NT2/D1 (cell line): ENCODE measurements at regions not wholly inside any gene's neighbourhood (a gene's known extent, or its start where the extent isn't known, plus 50 kb on each side); places are given as distances from the start of the nearest gene placed in this dataset.
"Not testable (repeated sequence)": the region's sequence is repeated elsewhere in the genome, so short reads cannot be mapped to it uniquely, and the experiment has no call there.

ENCODE experiments used
- DNase-seq: peaks from one replicate; pipeline ENCODE4 v3.0.0-alpha.2; 2011; ENCODE audit warnings: low read depth, low spot score
- H3K27me3 ChIP-seq: 2 replicates; pipeline ENCODE4 v1.6.0; 2011; ENCODE audit warnings: mild to moderate bottlenecking; ENCODE audit not compliant: insufficient read length, insufficient read depth
- H3K36me3 ChIP-seq: 2 replicates; pipeline ENCODE4 v1.6.1; 2011; ENCODE audit warnings: mild to moderate bottlenecking, low read length, mixed read lengths; ENCODE audit not compliant: insufficient read depth, insufficient read length
- H3K4me1 ChIP-seq: 2 replicates; pipeline ENCODE4 v1.5.1; 2011; ENCODE audit not compliant: insufficient read depth, insufficient read length
- H3K4me3 ChIP-seq: 2 replicates; pipeline ENCODE4 v1.5.1; 2011; ENCODE audit warnings: low read depth; ENCODE audit not compliant: insufficient read length
- H3K9ac ChIP-seq: 2 replicates; pipeline ENCODE4 v1.6.0; 2011; ENCODE audit warnings: low read depth; ENCODE audit not compliant: insufficient read length
- H3K9me3 ChIP-seq: 2 replicates; pipeline ENCODE4 v1.5.1; 2011; ENCODE audit warnings: mild to moderate bottlenecking, low read length; ENCODE audit not compliant: insufficient read depth
- SUZ12 ChIP-seq: IDR thresholded peaks from 2 replicates; pipeline ENCODE4 v1.6.1; 2011; ENCODE audit not compliant: insufficient read length, insufficient read depth; ENCODE audit errors: extremely low read depth
- YY1 ChIP-seq: IDR thresholded peaks from 2 replicates; pipeline ENCODE4 v1.6.1; 2011; ENCODE audit not compliant: insufficient read length, insufficient read depth
- ZNF274 ChIP-seq: IDR thresholded peaks from 2 replicates; pipeline ENCODE4 v1.6.1; 2011; ENCODE audit warnings: mild to moderate bottlenecking, low read depth, low read length

DNA sequence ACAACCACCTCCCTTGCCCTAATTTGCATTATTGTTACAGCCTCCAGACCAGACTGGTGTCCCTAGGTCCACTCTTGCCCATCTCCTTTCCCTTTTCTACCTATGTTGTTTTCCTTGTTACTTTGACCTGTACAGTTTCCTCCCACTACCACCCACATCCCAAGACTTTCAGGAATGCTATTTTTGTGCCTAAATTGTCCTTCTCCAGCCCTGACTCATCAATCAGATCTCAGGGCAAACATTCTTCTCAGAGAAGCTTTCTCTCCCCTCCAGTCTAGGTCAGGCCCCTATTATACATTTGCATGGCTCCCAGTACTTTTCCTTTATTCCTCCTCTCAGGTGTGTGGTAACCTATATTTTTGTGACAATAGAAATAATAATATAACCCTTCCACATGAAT lies 241.5 kb downstream of the IGSF11 start:
- Histone ChIP-seq H3K36me3 (no peaks in the 10 kb centered on the region), H3K4me3 (no peak overlapping the region), H3K27me3 (no peaks in the 10 kb centered on the region), H3K9ac (no peak overlapping the region), H3K4me1 (no peaks in the 10 kb centered on the region), H3K9me3 (no peaks in the 10 kb centered on the region)
- no peak for DNase-seq
- no peak for TF ChIP-seq SUZ12
- TF ChIP-seq ZNF274, result no peak
- TF ChIP-seq YY1, result no peak

DNA sequence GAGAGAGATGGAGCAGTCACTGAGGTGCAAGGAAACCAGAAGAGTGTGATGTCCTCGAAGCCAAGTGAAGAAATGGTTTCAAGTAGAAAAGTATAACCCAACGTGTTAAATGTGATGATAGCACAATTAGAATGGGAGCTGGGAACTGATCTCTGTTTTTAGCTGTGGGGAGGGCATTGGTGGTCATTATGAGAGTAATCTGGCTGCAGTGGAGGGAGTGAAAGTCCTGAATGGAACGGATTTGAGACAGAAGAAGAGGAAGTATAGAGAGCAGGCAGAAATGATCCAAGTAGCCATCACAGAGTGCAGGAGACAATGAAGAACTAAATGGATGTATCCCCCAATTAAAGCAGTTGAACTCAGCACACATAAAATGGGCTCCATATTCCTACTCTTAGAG lies 235.3 kb downstream of the IGSF11 start:
- H3K9me3 ChIP-seq, result no peaks in the 10 kb centered on the region
- TF ChIP-seq SUZ12, result no peak
- no peak for TF ChIP-seq ZNF274
- TF ChIP-seq YY1, result no peak
- no peak overlapping the region for H3K9ac ChIP-seq
- H3K4me1 ChIP-seq, result no peaks in the 10 kb centered on the region
- no peaks in the 10 kb centered on the region for H3K27me3 ChIP-seq
- H3K4me3 ChIP-seq, result no peak overlapping the region
- H3K36me3 ChIP-seq, result no peaks in the 10 kb centered on the region
- DNase-seq, result no peak

DNA sequence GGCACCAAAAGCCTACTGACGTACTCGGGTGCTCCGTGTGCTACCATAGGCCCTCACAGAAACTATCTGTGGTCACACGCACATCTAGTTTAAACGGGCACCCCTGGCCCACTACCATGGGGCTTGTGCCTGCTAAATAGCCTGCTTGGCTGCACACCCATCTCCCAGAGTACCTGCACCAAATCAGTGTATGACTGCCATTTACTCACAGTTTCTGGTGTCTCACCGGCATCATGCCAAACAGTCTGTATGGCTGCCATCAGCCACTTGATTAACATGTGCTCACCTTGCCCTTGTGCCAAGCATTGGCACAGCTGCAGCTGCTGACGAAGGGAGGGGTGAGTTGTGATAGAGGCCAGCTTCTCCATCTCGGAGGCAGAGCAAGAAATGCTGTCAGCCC lies 232.7 kb downstream of the IGSF11 start:
- no peaks in the 10 kb centered on the region for H3K4me1 ChIP-seq
- H3K4me3 ChIP-seq, result no peak overlapping the region
- no peaks in the 10 kb centered on the region for H3K9me3 ChIP-seq
- TF ChIP-seq ZNF274 (no peak), SUZ12 (no peak), YY1 (no peak)
- no peak overlapping the region for H3K9ac ChIP-seq
- no peak for DNase-seq
- no peaks in the 10 kb centered on the region for H3K27me3 ChIP-seq
- no peaks in the 10 kb centered on the region for H3K36me3 ChIP-seq

DNA sequence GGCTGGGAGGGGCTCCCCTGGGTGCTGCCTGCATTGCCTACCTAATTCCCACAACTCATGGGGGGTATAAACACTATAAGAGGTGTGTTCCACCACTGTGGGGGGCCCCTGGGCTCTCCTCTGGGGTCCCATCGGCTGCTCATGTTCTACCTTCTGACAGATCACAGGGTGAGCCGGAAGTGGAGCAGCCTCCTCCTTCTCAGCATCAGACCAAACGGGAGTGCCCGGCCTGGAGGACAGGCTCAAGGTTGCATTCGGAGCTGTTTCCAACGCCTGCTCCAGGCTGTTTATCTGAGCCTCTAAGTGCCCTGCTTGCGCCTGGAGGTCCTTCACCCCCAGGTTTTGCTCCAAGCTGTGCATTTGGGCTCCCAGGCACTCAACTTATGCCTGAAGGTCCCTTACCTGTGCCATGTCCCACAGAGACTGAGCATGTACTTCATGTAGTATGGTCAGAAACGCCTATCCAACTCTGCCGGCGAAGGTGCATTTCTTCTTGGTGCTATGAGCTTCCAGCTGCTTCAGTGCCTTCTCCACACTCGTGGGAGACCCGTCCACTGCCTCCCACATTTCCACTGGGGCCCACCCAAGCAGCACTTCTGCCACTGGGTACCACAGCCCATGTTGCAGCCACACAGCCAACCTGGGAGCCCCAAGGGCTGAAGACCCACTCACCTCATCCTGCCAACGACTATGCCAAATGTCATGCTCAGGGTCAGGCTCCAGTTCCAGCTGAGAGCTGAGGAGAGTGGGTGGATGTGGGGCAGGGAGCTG lies 232.1 kb downstream of the IGSF11 start:
- H3K36me3 ChIP-seq, result no peaks in the 10 kb centered on the region
- no peaks in the 10 kb centered on the region for H3K4me1 ChIP-seq
- no peak overlapping the region for H3K4me3 ChIP-seq
- H3K9me3 ChIP-seq, result no peaks in the 10 kb centered on the region
- no peaks in the 10 kb centered on the region for H3K27me3 ChIP-seq
- TF ChIP-seq SUZ12, result no peak
- no peak for TF ChIP-seq ZNF274
- no peak for TF ChIP-seq YY1
- no peak overlapping the region for H3K9ac ChIP-seq
- DNase-seq, result no peak

DNA sequence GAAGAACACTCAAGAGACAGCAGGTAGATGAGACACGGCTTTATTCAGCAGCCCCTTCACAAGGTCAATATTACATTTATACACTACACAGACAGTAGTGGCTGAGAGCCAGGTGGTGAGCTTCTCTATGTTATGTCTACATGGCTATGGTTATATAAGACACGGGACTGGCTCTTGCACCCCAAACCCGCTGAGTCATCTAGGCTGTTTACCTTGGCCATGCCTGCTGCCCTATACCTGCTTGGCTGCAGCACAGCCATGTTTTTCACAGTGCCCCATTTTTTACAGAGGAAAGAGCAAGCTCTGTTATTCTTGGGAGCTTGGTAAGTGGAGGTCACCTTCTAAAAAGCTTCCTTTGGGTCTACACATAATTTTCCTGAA lies 231.6 kb downstream of the IGSF11 start:
- no peaks in the 10 kb centered on the region for H3K9me3 ChIP-seq
- no peaks in the 10 kb centered on the region for H3K36me3 ChIP-seq
- H3K9ac ChIP-seq, result no peak overlapping the region
- no peaks in the 10 kb centered on the region for H3K4me1 ChIP-seq
- H3K27me3 ChIP-seq, result no peaks in the 10 kb centered on the region
- no peak for DNase-seq
- no peak overlapping the region for H3K4me3 ChIP-seq
- TF ChIP-seq ZNF274 (no peak), YY1 (no peak), SUZ12 (no peak)

DNA sequence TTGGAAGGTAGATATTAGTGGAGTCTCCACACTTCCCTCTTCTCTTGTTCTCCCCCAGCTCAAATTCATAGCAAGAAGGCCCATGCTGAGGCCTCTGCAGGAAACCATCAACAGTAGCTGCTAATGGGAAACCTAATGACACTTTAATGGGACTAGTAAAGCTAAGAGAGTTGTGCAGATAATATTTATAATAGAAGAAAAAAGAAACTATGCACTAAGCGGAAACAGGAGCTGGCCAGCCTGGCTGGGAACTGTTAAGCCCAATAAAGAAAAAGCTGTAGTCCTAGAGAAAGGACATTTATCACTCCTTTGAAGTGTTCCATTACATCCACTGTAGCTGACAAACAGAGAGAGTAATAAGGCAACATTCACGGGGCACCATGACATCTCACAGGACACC lies 229.6 kb downstream of the IGSF11 start:
- no peaks in the 10 kb centered on the region for H3K9me3 ChIP-seq
- no peak for TF ChIP-seq ZNF274
- no peak for TF ChIP-seq SUZ12
- TF ChIP-seq YY1, result no peak
- H3K27me3 ChIP-seq, result no peaks in the 10 kb centered on the region
- no peak for DNase-seq
- H3K36me3 ChIP-seq, result no peaks in the 10 kb centered on the region
- H3K4me3 ChIP-seq, result no peak overlapping the region
- H3K9ac ChIP-seq, result no peak overlapping the region
- H3K4me1 ChIP-seq, result no peaks in the 10 kb centered on the region

DNA sequence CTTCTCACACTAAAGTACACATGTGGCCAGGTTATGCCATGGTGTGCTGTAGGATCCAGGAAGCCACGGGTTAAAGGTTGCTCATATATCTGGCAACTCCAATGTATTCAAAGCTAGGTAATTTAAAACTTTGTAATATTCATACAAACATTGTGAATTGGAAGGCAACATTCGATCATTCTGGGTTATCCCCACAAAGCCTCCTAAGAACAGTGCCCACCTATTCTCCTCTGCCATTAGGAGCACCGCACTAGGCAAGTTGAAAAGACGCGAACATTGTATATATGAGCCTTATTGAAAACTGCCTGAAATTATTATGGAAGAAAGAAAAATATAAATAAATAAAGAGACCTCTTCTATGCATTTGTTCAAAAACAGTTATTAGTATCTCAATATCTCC lies 228.2 kb downstream of the IGSF11 start:
- Histone ChIP-seq H3K27me3 (no peaks in the 10 kb centered on the region), H3K36me3 (no peaks in the 10 kb centered on the region), H3K9ac (no peak overlapping the region), H3K9me3 (no peaks in the 10 kb centered on the region), H3K4me1 (no peaks in the 10 kb centered on the region), H3K4me3 (no peak overlapping the region)
- no peak for DNase-seq
- TF ChIP-seq YY1 (no peak), ZNF274 (no peak), SUZ12 (no peak)

DNA sequence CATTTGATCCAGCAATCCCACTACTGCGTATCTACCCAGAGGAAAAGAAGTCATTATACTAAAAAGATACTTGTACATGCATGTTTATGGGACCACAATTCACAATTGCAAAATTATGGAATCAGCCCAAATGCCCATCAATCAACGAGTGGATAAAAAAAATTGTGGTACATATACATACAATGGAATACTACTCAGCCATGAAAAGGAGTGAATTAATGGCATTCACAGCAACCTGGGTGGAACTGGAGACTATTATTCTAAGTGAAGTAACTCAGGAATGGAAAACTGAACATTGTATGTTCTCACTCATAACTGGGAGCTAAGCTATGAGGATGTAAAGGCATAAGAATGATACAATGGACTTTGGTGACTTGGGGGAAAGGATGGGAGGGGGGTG lies 227.3 kb downstream of the IGSF11 start:
- H3K36me3 ChIP-seq, H3K4me1 ChIP-seq, H3K9me3 ChIP-seq, DNase-seq, H3K4me3 ChIP-seq, H3K27me3 ChIP-seq, H3K9ac ChIP-seq: not testable (repeated sequence)
